GM23338 (cell line): ENCODE measurements at regions not wholly inside any gene's neighbourhood (a gene's known extent, or its start where the extent isn't known, plus 50 kb on each side); places are given as distances from the start of the nearest gene placed in this dataset.

Experiments
- CREB1 ChIP-seq: fragments of 250-450 bp; sonication (Bioruptor Pico); IDR thresholded peaks from 2 replicates; pipeline ENCODE4 v1.5.0; 2020; ENCODE audit warnings: low read depth, mild to moderate bottlenecking, moderate library complexity
- CTCF ChIP-seq, 2 experiments: fragments of 200-600 bp in 1 of 2; sonication (generic) in 1 of 2; conservative IDR thresholded peaks; 2 replicates each; pipeline versions ENCODE4 v1.5.1 to v1.6.1; 2016 to 2017; ENCODE audit warnings: antibody characterized with exemption in 2 of 2, low read depth in 2 of 2, mild to moderate bottlenecking in 2 of 2, moderate library complexity in 1 of 2
- ETS1 ChIP-seq: IDR thresholded peaks from 2 replicates; pipeline ENCODE4 v1.6.1; 2016; ENCODE audit warnings: antibody characterized with exemption
- EZH2 ChIP-seq: fragments of 200-600 bp; sonication (generic); IDR thresholded peaks from one replicate; pipeline ENCODE4 v1.8.0; 2017; ENCODE audit warnings: antibody characterized with exemption, mild to moderate bottlenecking, low read depth; ENCODE audit not compliant: unreplicated experiment
- EZH2phosphoT487 ChIP-seq: fragments of 200-600 bp; sonication (generic); IDR thresholded peaks from one replicate; pipeline ENCODE4 v1.8.1; 2018; ENCODE audit warnings: antibody characterized with exemption; ENCODE audit not compliant: unreplicated experiment
- JUNB ChIP-seq: IDR thresholded peaks from one replicate; pipeline ENCODE4 v1.6.1; 2016; ENCODE audit warnings: antibody characterized with exemption; ENCODE audit not compliant: unreplicated experiment
- POLR2AphosphoS5 ChIP-seq: IDR thresholded peaks from 2 replicates; pipeline ENCODE4 v1.6.1; 2016; ENCODE audit warnings: antibody characterized with exemption, low read depth
- REST ChIP-seq: IDR thresholded peaks from one replicate; pipeline ENCODE4 v1.6.1; 2018; ENCODE audit warnings: antibody characterized with exemption; ENCODE audit not compliant: unreplicated experiment
- STAT1 ChIP-seq: IDR thresholded peaks from one replicate; pipeline ENCODE4 v1.6.1; 2016; ENCODE audit warnings: antibody characterized with exemption; ENCODE audit not compliant: unreplicated experiment
- ZNF114 ChIP-seq: fragments of 250-450 bp; sonication (Bioruptor Pico); IDR thresholded peaks from 2 replicates; pipeline ENCODE4 v1.5.0; 2020; ENCODE audit warnings: mild to moderate bottlenecking, moderate library complexity
- ZNF331 ChIP-seq: fragments of 250-450 bp; sonication (Bioruptor Pico); IDR thresholded peaks from 2 replicates; pipeline ENCODE4 v1.5.0; 2020; ENCODE audit warnings: low read depth, mild to moderate bottlenecking, moderate library complexity

GRCh38 chr4:155040031-155040430, 168.4 kb upstream of the NPY2R start:
- TF ChIP-seq STAT1 (no peak), CTCF (conservative IDR thresholded peaks at IDR 0.05; ENCODE audit: low read depth in 2 of 2) (no peak), REST (no peak), POLR2AphosphoS5 (no peak), EZH2 (no peak), ETS1 (no peak), CREB1 (CRISPR knock-in tag) (no peak), EZH2phosphoT487 (no peak), JUNB (no peak), ZNF331 (CRISPR knock-in tag) (no peak), ZNF114 (CRISPR knock-in tag) (no peak)
